Neutrophil (primary cell): ENCODE measurements at regions not wholly inside any gene's neighbourhood (a gene's known extent, or its start where the extent isn't known, plus 50 kb on each side); places are given as distances from the start of the nearest gene placed in this dataset.

Experiments used
- H3K27ac ChIP-seq: fragments of 200-600 bp; sonication (generic); 2 replicates; pipeline ENCODE4 v1.5.1; 2016; ENCODE audit warnings: mild to moderate bottlenecking, moderate library complexity
- H3K27me3 ChIP-seq: fragments of 200-600 bp; sonication (generic); 2 replicates; pipeline ENCODE4 v1.6.0; 2016; ENCODE audit warnings: mild to moderate bottlenecking
- H3K36me3 ChIP-seq: fragments of 200-600 bp; sonication (generic); 2 replicates; pipeline ENCODE4 v1.5.1; 2017
- H3K4me1 ChIP-seq, 2 experiments: fragments of 200-600 bp in 1 of 2; sonication (generic) in 1 of 2; 1 replicate in 1 of 2; 2 replicates in 1 of 2; pipeline versions ENCODE4 v1.5.1 to v1.6.1; 2013 to 2016; ENCODE audit warnings: low read depth in 1 of 2, low read length in 1 of 2, mild to moderate bottlenecking in 1 of 2, moderate library complexity in 1 of 2; ENCODE audit not compliant: control insufficient read depth in 1 of 2, insufficient read depth in 1 of 2
- H3K4me3 ChIP-seq, 2 experiments: fragments of 200-600 bp in 1 of 2; sonication (generic) in 1 of 2; 1 replicate in 1 of 2; 2 replicates in 1 of 2; pipeline ENCODE4 v1.5.1; 2013 to 2016; ENCODE audit warnings: low read depth in 1 of 2, low read length in 1 of 2, mild to moderate bottlenecking in 1 of 2, moderate library complexity in 1 of 2
- H3K9me3 ChIP-seq: fragments of 200-600 bp; sonication (generic); 2 replicates; pipeline ENCODE4 v1.5.1; 2016
- TF ChIP-seq, protein P1 (sequence below): fragments of 200-600 bp; sonication (generic); IDR thresholded peaks from 2 replicates; pipeline ENCODE4 v1.5.1; 2016; ENCODE audit warnings: antibody characterized with exemption

DNA sequence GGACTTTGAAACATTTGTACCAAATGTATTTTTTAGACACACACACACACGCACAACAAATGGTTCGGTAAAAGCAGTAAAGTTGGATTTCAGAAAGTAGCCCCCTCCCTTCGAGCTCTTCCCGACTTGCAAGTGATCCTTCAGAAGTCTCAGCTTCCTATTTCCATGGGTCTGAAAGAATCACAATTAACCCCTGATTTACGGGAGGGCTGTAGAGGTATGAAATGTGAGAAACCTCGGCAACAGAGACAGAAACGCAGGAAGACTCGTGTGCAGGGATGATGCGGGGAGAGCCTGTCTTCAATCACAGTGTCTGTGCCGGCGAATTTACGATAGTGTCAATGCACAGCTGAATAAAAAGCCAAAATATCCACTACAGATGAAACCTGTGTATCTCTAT, 60.7 kb upstream of the VRK1 start:
- TF ChIP-seq, protein P1, sequence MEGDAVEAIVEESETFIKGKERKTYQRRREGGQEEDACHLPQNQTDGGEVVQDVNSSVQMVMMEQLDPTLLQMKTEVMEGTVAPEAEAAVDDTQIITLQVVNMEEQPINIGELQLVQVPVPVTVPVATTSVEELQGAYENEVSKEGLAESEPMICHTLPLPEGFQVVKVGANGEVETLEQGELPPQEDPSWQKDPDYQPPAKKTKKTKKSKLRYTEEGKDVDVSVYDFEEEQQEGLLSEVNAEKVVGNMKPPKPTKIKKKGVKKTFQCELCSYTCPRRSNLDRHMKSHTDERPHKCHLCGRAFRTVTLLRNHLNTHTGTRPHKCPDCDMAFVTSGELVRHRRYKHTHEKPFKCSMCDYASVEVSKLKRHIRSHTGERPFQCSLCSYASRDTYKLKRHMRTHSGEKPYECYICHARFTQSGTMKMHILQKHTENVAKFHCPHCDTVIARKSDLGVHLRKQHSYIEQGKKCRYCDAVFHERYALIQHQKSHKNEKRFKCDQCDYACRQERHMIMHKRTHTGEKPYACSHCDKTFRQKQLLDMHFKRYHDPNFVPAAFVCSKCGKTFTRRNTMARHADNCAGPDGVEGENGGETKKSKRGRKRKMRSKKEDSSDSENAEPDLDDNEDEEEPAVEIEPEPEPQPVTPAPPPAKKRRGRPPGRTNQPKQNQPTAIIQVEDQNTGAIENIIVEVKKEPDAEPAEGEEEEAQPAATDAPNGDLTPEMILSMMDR = no peak
- no peaks in the 10 kb centered on the region for H3K36me3 ChIP-seq
- H3K9me3 ChIP-seq = no peaks in the 10 kb centered on the region
- peaks cover 14 to 15% of the 10 kb centered on the region in 2 experiments for H3K4me1 ChIP-seq
- H3K4me3 ChIP-seq = no peak overlapping the region
- no peak overlapping the region for H3K27ac ChIP-seq
- H3K27me3 ChIP-seq = peaks cover 91% of the 10 kb centered on the region

DNA sequence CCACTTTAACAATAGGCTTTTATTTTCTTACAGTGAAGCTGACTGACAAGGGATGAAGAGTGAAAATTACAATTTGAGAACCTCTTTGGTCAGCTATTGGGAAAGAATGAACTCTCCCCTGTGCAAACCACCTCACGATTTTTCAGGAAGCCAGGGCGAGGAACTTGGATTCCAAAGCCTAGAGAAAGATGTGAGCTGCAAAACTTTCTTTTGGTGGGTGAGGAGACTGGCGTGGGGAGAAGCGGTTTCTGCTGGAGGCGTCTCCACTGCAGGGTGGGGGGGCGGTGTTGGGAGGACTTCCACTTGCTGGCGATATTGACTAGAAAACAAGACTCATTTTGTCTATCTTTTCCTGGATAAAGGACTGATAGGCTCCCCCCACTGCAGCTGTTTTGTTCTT, 59.3 kb upstream of the VRK1 start:
- H3K27me3 ChIP-seq = peaks cover 98% of the 10 kb centered on the region
- peak overlapping the region; percentile 27 to 29 for H3K4me3 ChIP-seq
- H3K36me3 ChIP-seq = no peaks in the 10 kb centered on the region
- H3K9me3 ChIP-seq = no peaks in the 10 kb centered on the region
- TF ChIP-seq, protein P1 = no peak
- peaks cover 17 to 18% of the 10 kb centered on the region in 2 experiments for H3K4me1 ChIP-seq
- H3K27ac ChIP-seq = no peak overlapping the region

DNA sequence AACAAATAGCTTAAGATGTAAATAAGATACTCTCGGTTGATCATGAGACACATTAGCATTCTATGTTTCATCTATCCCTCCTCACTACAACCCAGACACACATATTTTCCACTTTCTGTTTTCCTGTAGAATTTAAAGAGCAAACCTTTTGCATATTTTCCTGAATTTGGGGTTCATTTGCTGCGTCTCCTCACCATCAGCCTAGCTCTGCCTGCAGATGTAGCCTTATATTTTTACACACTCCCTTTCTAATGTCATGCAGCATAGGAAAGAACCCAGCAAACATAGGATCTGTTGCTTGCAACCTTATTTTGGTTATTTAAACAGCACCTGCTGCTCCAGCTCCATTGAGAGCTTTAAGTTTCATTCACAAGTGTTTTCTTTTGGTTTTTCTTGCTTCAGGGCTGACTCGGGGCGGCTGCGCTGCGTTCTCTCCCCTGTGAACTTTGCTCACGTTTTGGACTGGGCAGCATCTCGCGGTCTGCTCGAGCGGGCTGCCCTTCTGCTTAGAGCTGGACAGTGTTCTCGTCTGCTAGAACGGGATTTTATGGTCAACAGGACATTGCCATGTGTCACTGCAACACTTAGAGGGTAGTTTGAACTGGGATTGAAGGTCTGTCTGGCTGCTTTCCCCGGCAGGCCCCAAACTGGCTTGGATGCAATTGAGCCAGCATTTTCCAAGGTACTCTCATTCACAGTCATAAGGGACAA, 57.8 kb upstream of the VRK1 start:
- Histone ChIP-seq H3K27me3 (peaks cover 100% of the 10 kb centered on the region), H3K4me1 (peaks cover 17 to 18% of the 10 kb centered on the region in 2 experiments), H3K27ac (no peak overlapping the region), H3K9me3 (no peaks in the 10 kb centered on the region), H3K36me3 (no peaks in the 10 kb centered on the region), H3K4me3 (no peak overlapping the region)
- TF ChIP-seq, protein P1 = no peak

DNA sequence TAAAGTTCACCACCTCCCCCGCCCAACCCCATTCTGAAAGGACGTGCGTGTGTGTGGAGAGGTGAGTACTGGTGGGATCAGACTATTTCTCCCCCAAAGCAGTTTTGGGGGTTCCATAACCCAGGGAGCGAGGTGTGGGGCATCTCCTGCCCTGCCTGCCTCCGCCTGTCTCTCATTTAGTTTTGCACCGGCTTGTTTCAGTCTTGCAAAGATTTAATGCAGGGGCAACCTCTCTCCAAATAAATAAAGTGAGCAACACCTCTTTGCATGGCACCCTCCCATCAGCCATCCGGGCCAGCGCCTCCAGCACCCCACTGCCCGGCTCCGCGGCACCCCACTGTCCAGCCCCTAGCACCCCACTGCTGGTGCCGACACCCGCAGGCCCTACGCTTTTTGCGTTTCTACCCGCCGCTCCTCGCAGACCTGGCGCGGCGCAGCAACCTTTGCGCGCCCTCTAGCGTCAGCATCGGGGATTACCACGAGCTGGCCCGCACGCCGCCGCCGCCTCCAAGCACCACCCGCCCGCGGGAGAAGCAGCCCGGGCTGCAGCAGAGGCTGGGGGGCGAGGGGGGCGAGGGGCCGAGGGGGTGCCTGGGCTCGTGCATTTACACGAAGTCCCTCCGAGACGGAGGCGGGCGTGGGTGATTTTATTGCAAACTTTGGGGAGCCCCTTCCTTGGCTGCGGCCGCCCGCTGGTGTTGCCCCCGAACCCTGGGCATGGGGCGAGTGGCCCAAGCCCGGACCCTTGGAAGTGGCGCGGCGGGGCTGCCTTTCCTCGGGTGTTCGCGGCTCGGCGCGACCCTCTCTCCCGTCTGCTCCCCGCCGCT, 55.8 kb upstream of the VRK1 start:
- no peak overlapping the region for H3K27ac ChIP-seq
- TF ChIP-seq, protein P1 = peak; percentile 96
- peaks cover 100% of the 10 kb centered on the region for H3K27me3 ChIP-seq

DNA sequence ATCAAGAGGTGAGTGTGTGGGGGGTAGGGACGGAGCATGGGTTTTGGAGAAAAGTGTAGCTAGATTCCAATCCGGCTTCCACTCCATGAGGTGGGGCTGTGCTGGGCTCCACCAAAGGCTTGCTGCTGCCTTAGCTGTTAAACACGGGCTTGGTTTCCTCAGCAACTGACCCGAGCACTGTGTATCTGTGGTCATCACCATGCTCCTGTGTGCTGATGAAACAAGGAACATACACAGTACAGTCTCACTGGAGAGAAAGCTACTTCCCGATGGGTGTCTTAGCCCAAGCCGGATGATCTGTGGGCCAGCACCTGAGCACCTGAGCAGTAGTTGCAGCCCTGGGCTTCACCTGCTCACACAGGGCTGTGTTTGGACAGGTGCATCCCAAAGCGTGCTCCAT, 52.9 kb upstream of the VRK1 start:
- no peaks in the 10 kb centered on the region for H3K9me3 ChIP-seq
- TF ChIP-seq, protein P1 = no peak
- H3K27me3 ChIP-seq = peaks cover 97% of the 10 kb centered on the region
- no peak overlapping the region for H3K27ac ChIP-seq
- no peak overlapping the region for H3K4me3 ChIP-seq
- H3K4me1 ChIP-seq = peaks cover 8% of the 10 kb centered on the region in 2 experiments
- H3K36me3 ChIP-seq = no peaks in the 10 kb centered on the region

More for the DNA sequence above, 55.8 kb upstream of the VRK1 start:
- peak overlapping the region; percentile 43 to 47 for H3K4me3 ChIP-seq
- no peaks in the 10 kb centered on the region for H3K36me3 ChIP-seq
- H3K4me1 ChIP-seq = peaks cover 17 to 18% of the 10 kb centered on the region in 2 experiments
- no peaks in the 10 kb centered on the region for H3K9me3 ChIP-seq
